ENCODE measurements at regions not wholly inside any gene's neighbourhood (a gene's known extent, or its start where the extent isn't known, plus 50 kb on each side); places are given as distances from the start of the nearest gene placed in this dataset.

DNA sequence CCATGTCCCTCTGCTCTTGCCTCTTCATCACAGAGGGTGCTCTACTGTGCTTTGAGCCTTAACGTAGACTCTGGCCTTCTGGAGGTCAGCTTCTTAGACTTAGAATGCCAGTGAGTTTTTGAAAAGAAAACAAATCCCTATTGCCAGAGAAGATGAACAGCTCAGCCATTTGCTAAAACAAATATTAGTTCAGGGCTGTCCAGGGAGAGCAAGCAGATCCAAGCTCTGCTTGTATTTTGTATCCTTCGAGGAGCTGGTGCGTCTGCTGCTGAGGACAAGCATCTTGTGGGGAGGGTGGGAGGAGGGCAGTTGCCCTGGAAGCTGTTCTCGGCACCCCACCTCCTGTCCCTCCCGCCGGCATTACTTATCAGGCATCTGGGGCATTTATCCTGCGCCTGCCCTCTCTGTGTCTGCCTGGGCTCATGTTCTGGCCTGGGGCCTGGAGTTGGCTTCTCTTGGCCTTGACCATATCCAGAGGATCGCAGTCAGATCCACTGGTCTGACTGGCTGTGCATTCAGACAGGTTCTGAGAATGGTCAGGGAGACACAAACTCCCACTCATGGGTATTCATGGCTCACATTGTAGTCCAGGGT lies 173.1 kb upstream of the NLRP1 start:
- TF ChIP-seq EP300 (IDR thresholded peaks at IDR 0.05; ENCODE audit: borderline replicate concordance) (no peak), RAD21 (IDR thresholded peaks at IDR 0.05; ENCODE audit: low read depth) (no peak), TEAD4 (IDR thresholded peaks at IDR 0.05) (no peak), CEBPB (IDR thresholded peaks at IDR 0.05) (no peak), ZBTB7A (IDR thresholded peaks at IDR 0.05; ENCODE audit: low read depth) (no peak), FOXM1 (IDR thresholded peaks at IDR 0.05; ENCODE audit: borderline replicate concordance, low read depth) (no peak), TCF12 (IDR thresholded peaks at IDR 0.05; ENCODE audit: low read depth) (no peak)
- TF ChIP-seq, protein P1, sequence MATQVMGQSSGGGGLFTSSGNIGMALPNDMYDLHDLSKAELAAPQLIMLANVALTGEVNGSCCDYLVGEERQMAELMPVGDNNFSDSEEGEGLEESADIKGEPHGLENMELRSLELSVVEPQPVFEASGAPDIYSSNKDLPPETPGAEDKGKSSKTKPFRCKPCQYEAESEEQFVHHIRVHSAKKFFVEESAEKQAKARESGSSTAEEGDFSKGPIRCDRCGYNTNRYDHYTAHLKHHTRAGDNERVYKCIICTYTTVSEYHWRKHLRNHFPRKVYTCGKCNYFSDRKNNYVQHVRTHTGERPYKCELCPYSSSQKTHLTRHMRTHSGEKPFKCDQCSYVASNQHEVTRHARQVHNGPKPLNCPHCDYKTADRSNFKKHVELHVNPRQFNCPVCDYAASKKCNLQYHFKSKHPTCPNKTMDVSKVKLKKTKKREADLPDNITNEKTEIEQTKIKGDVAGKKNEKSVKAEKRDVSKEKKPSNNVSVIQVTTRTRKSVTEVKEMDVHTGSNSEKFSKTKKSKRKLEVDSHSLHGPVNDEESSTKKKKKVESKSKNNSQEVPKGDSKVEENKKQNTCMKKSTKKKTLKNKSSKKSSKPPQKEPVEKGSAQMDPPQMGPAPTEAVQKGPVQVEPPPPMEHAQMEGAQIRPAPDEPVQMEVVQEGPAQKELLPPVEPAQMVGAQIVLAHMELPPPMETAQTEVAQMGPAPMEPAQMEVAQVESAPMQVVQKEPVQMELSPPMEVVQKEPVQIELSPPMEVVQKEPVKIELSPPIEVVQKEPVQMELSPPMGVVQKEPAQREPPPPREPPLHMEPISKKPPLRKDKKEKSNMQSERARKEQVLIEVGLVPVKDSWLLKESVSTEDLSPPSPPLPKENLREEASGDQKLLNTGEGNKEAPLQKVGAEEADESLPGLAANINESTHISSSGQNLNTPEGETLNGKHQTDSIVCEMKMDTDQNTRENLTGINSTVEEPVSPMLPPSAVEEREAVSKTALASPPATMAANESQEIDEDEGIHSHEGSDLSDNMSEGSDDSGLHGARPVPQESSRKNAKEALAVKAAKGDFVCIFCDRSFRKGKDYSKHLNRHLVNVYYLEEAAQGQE (IDR thresholded peaks at IDR 0.05; ENCODE audit: low read depth): no peak

- TF ChIP-seq ZBTB7A (IDR thresholded peaks at IDR 0.05; ENCODE audit: low read depth) (no peak), TEAD4 (IDR thresholded peaks at IDR 0.05) (no peak), USF1 (IDR thresholded peaks at IDR 0.05) (no peak), FOXM1 (IDR thresholded peaks at IDR 0.05; ENCODE audit: borderline replicate concordance, low read depth) (no peak), RAD21 (IDR thresholded peaks at IDR 0.05; ENCODE audit: low read depth) (no peak), CREB1 (IDR thresholded peaks at IDR 0.05; ENCODE audit: low read depth) (no peak), EGR1 (IDR thresholded peaks at IDR 0.05) (no peak), NFIC (IDR thresholded peaks at IDR 0.05) (no peak)
- TF ChIP-seq, protein P1 (IDR thresholded peaks at IDR 0.05; ENCODE audit: low read depth): no peak
- TF ChIP-seq, protein P2, sequence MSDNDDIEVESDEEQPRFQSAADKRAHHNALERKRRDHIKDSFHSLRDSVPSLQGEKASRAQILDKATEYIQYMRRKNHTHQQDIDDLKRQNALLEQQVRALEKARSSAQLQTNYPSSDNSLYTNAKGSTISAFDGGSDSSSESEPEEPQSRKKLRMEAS (IDR thresholded peaks at IDR 0.05): no peak
Observed at GRCh38 chr17:5758651-5759050, 174.3 kb upstream of the NLRP1 start.

DNA sequence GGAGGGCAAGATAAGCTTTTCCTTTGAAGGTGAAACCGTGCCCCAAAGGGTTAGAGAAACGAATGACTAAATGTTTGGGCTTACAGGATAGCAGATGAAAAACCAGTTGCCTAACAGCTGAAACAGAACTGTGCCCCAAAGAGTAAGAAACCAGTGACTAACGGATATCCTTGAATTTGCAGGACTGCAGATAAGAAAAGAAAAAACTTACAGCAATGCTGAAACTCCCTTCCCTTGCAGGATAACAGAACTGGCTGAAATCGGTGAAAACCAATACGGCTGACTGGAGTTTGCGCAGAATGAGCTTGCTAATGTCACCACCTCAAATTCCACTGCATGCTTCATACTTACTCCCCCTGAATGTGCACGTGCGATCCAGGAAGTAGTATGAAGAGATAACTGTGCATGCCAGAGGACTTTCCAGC lies 175.2 kb upstream of the NLRP1 start:
- TF ChIP-seq USF1 (IDR thresholded peaks at IDR 0.05) (no peak), TAF1 (IDR thresholded peaks at IDR 0.05; ENCODE audit: low read depth) (no peak), CREB1 (IDR thresholded peaks at IDR 0.05; ENCODE audit: low read depth) (no peak)

GRCh38 chr17:5762191-5762590 lies 177.9 kb upstream of the NLRP1 start:
- no peak for TF ChIP-seq EGR1 (IDR thresholded peaks at IDR 0.05)
- TF ChIP-seq, protein P2 (IDR thresholded peaks at IDR 0.05): no peak
- no peak for TF ChIP-seq CEBPB (IDR thresholded peaks at IDR 0.05)
- TF ChIP-seq EP300 (IDR thresholded peaks at IDR 0.05; ENCODE audit: borderline replicate concordance): no peak
- TF ChIP-seq TEAD4 (IDR thresholded peaks at IDR 0.05): no peak
- no peak for TF ChIP-seq TCF12 (IDR thresholded peaks at IDR 0.05; ENCODE audit: low read depth)

DNA sequence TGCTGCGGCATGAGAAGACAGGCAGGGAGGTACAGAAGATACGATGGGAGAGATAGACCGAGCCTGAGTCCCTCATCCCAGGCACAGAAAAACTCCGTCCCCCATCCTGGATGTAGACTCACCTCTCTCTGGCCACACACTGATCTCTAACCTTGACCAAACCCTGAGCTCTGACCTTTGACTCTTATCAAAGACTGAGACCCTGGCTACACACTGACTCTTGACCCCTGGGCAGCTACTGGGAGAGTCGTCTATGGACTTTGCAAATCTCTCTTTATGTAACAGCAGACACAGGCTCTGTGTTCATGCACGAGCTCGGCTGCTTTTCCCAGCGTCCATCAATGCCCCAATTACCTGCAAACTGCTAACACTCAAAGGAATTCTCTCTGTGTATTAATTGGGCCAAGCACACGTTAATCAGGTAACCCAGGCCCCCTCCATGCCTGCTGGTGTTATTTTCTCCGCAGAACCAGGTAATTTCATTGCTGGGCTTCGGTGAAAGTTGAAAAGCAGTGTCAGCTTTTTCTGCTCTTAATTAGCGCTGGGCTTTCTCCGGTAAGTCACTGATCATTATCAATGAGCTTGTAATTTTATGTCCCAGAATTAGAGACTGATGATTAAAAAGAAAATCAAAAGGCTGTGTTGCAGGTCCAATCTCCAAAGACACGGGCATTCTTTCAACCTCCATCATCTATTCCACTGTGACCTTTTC lies 179.4 kb upstream of the NLRP1 start:
- TF ChIP-seq EP300 (IDR thresholded peaks at IDR 0.05; ENCODE audit: borderline replicate concordance): no peak
- TF ChIP-seq EGR1 (IDR thresholded peaks at IDR 0.05): no peak
- no peak for TF ChIP-seq YY1 (IDR thresholded peaks at IDR 0.05; ENCODE audit: low read depth)
- TF ChIP-seq, protein P2 (IDR thresholded peaks at IDR 0.05): no peak
- no peak for TF ChIP-seq ZBTB7A (IDR thresholded peaks at IDR 0.05; ENCODE audit: low read depth)
- TF ChIP-seq RAD21 (IDR thresholded peaks at IDR 0.05; ENCODE audit: low read depth): no peak
- TF ChIP-seq NFIC (IDR thresholded peaks at IDR 0.05): no peak
- TF ChIP-seq, protein P1 (IDR thresholded peaks at IDR 0.05; ENCODE audit: low read depth): no peak
- TF ChIP-seq FOXM1 (IDR thresholded peaks at IDR 0.05; ENCODE audit: borderline replicate concordance, low read depth): no peak
- no peak for TF ChIP-seq TAF1 (IDR thresholded peaks at IDR 0.05; ENCODE audit: low read depth)
- TF ChIP-seq USF1 (IDR thresholded peaks at IDR 0.05): no peak
- no peak for TF ChIP-seq CEBPB (IDR thresholded peaks at IDR 0.05)
- no peak for TF ChIP-seq TEAD4 (IDR thresholded peaks at IDR 0.05)
- no peak for TF ChIP-seq CREB1 (IDR thresholded peaks at IDR 0.05; ENCODE audit: low read depth)
- no peak for TF ChIP-seq TCF12 (IDR thresholded peaks at IDR 0.05; ENCODE audit: low read depth)

Measured in Ishikawa (cell line).